H1 (cell line): ENCODE measurements at regions not wholly inside any gene's neighbourhood (a gene's known extent, or its start where the extent isn't known, plus 50 kb on each side); places are given as distances from the start of the nearest gene placed in this dataset.

Experiments
- CTCF ChIA-PET: fragments of 300-600 bp; sonication (Branson Sonifier 250); formaldehyde crosslinking; loops from one replicate; lab custom pipeline; 2021; ENCODE audit not compliant: partially characterized antibody; lab: Charles Lee
- POLR2A ChIA-PET: fragments of 300-600 bp; sonication (Branson Sonifier 250); formaldehyde crosslinking; loops from one replicate; lab custom pipeline; 2021; ENCODE audit warnings: inconsistent platforms; ENCODE audit not compliant: partially characterized antibody; lab: Charles Lee
- DNase-seq, 2 experiments: peaks; one replicate each; pipeline versions ENCODE4 v3.0.0 to v3.0.0-alpha.2; 2010 to 2022; ENCODE audit warnings: low spot score in 2 of 2, low read depth in 1 of 2, mixed read lengths in 1 of 2
- FAIRE-seq: peaks from 2 replicates; lab custom pipeline; 2011; peaks lifted over from hg19 to GRCh38; lab: Jason Lieb, UNC
- H2AFZ ChIP-seq: 2 replicates; pipeline ENCODE4 v1.8.1; 2012; ENCODE audit warnings: low read length, inconsistent platforms
- H2AK5ac ChIP-seq: 2 replicates; pipeline ENCODE4 v1.6.1; 2013; ENCODE audit warnings: low read depth, low read length
- H2BK120ac ChIP-seq: replicated peaks from 2 replicates; pipeline ENCODE3; 2013; ENCODE audit warnings: low read depth, low read length, inconsistent platforms
- H2BK12ac ChIP-seq: 2 replicates; pipeline ENCODE4 v1.6.1; 2013; ENCODE audit warnings: low read depth, low read length
- H2BK15ac ChIP-seq: 2 replicates; pipeline ENCODE4 v1.6.1; 2013; ENCODE audit warnings: low read length
- H2BK20ac ChIP-seq: 2 replicates; pipeline ENCODE4 v1.6.1; 2013; ENCODE audit warnings: low read length
- H2BK5ac ChIP-seq: 2 replicates; pipeline ENCODE4 v1.6.1; 2013; ENCODE audit warnings: low read depth, low read length
- H3K14ac ChIP-seq: 2 replicates; pipeline ENCODE4 v1.6.1; 2013; ENCODE audit warnings: inconsistent platforms; ENCODE audit not compliant: insufficient read length
- H3K18ac ChIP-seq: 2 replicates; pipeline ENCODE4 v1.6.1; 2013; ENCODE audit warnings: low read length; ENCODE audit errors: extremely low read depth
- H3K23ac ChIP-seq: 2 replicates; pipeline ENCODE4 v1.6.1; 2013; ENCODE audit warnings: inconsistent platforms; ENCODE audit not compliant: insufficient read length
- H3K23me2 ChIP-seq: 2 replicates; pipeline ENCODE4 v1.6.1; 2013; ENCODE audit warnings: low read depth, low read length
- H3K27ac ChIP-seq: 2 replicates; pipeline ENCODE4 v1.6.1; 2011; ENCODE audit warnings: low read depth, low read length, inconsistent platforms
- H3K27me3 ChIP-seq, 4 experiments: replicated peaks in 1 of 4; 1 replicate in 1 of 4; 2 replicates in 3 of 4; pipeline versions ENCODE4 v1.6.1 to v1.8.1; 2011 to 2013; ENCODE audit warnings: low read length in 3 of 4, mild to moderate bottlenecking in 3 of 4, inconsistent platforms in 2 of 4, mixed read lengths in 2 of 4, moderate library complexity in 1 of 4; ENCODE audit not compliant: control insufficient read depth in 3 of 4, insufficient read depth in 3 of 4; ENCODE audit errors: extremely low read depth in 1 of 4
- H3K36me3 ChIP-seq, 4 experiments: 2 replicates each; pipeline versions ENCODE4 v1.6.1 to v1.8.1; 2011 to 2013; ENCODE audit warnings: mild to moderate bottlenecking in 4 of 4, low read length in 3 of 4, moderate library complexity in 2 of 4, control low read depth in 1 of 4, inconsistent platforms in 1 of 4; ENCODE audit not compliant: insufficient read depth in 4 of 4, control insufficient read depth in 2 of 4
- H3K4ac ChIP-seq: replicated peaks from 2 replicates; pipeline ENCODE3; 2013; ENCODE audit warnings: low read length, low read depth, mixed read lengths, inconsistent platforms; ENCODE audit not compliant: insufficient read length
- H3K4me1 ChIP-seq, 4 experiments: replicated peaks in 1 of 4; 1 replicate in 1 of 4; 2 replicates in 3 of 4; pipeline versions ENCODE4 v1.6.1 to v1.8.1; 2011 to 2013; ENCODE audit warnings: low read length in 3 of 4, inconsistent platforms in 2 of 4, mixed read lengths in 1 of 4; ENCODE audit not compliant: insufficient read depth in 4 of 4, control insufficient read depth in 3 of 4
- H3K4me2 ChIP-seq, 2 experiments: 2 replicates each; pipeline versions ENCODE4 v1.6.1 to v1.8.1; 2011 to 2013; ENCODE audit warnings: low read depth in 2 of 2, low read length in 2 of 2, control low read depth in 1 of 2, inconsistent platforms in 1 of 2, mild to moderate bottlenecking in 1 of 2; ENCODE audit not compliant: insufficient read depth in 1 of 2
- H3K4me3 ChIP-seq, 4 experiments: fragments of 200-600, 300-600 bp in 1 of 4; sonication (generic), shearing (Covaris generic), sonication (Bioruptor Twin) in 1 of 4; 2 replicates each; pipeline versions ENCODE4 v1.5.1 to v1.8.1; 2011 to 2016; ENCODE audit warnings: low read length in 4 of 4, low read depth in 3 of 4, control low read depth in 2 of 4, inconsistent platforms in 2 of 4, mild to moderate bottlenecking in 2 of 4, mixed read lengths in 1 of 4, moderate library complexity in 1 of 4; ENCODE audit not compliant: insufficient read depth in 2 of 4; ENCODE audit errors: extremely low read depth in 1 of 4
- H3K56ac ChIP-seq: replicated peaks from 2 replicates; pipeline ENCODE3; 2013; ENCODE audit warnings: low read depth, mild to moderate bottlenecking, mixed read lengths, low read length, inconsistent platforms; ENCODE audit not compliant: insufficient read length
- H3K79me1 ChIP-seq: 2 replicates; pipeline ENCODE4 v1.6.1; 2013; ENCODE audit warnings: low read depth, low read length, control low read depth
- H3K79me2 ChIP-seq, 2 experiments: 2 replicates each; pipeline versions ENCODE4 v1.6.1 to v1.8.1; 2012 to 2013; ENCODE audit warnings: low read length in 2 of 2, mild to moderate bottlenecking in 2 of 2, inconsistent platforms in 1 of 2; ENCODE audit not compliant: insufficient read depth in 2 of 2, control insufficient read depth in 1 of 2
- H3K9ac ChIP-seq, 4 experiments: replicated peaks in 1 of 4; 1 replicate in 1 of 4; 2 replicates in 3 of 4; pipeline versions ENCODE4 v1.6.1 to v1.8.1; 2011 to 2013; ENCODE audit warnings: low read depth in 3 of 4, low read length in 3 of 4, control low read depth in 2 of 4, mild to moderate bottlenecking in 2 of 4, moderate library complexity in 2 of 4, inconsistent platforms in 1 of 4; ENCODE audit errors: extremely low read depth in 1 of 4
- H3K9me3 ChIP-seq, 2 experiments: 2 replicates each; pipeline versions ENCODE4 v1.6.1 to v1.8.1; 2012 to 2013; ENCODE audit warnings: mild to moderate bottlenecking in 2 of 2, moderate library complexity in 2 of 2, control low read depth in 1 of 2, inconsistent platforms in 1 of 2, low read depth in 1 of 2, low read length in 1 of 2, mixed read lengths in 1 of 2; ENCODE audit not compliant: insufficient read depth in 2 of 2
- H4K20me1 ChIP-seq, 2 experiments: replicated peaks in 1 of 2; 2 replicates each; pipeline versions ENCODE3 to v1.8.1; 2011 to 2013; ENCODE audit warnings: inconsistent platforms in 2 of 2, low read length in 2 of 2, mild to moderate bottlenecking in 1 of 2; ENCODE audit not compliant: insufficient read depth in 2 of 2, control insufficient read depth in 1 of 2
- H4K5ac ChIP-seq: 2 replicates; pipeline ENCODE4 v1.6.1; 2013; ENCODE audit warnings: low read length, low read depth, mixed read lengths, inconsistent platforms; ENCODE audit not compliant: insufficient read length
- H4K8ac ChIP-seq: 2 replicates; pipeline ENCODE4 v1.8.0; 2013; ENCODE audit warnings: mild to moderate bottlenecking, moderate library complexity, low read length, inconsistent platforms; ENCODE audit not compliant: insufficient read depth; ENCODE audit errors: extremely low read depth
- H4K91ac ChIP-seq: replicated peaks from 2 replicates; pipeline ENCODE3; 2013; ENCODE audit warnings: low read length, mixed read lengths, inconsistent platforms; ENCODE audit not compliant: insufficient read length
- CTBP2 ChIP-seq: IDR thresholded peaks from 2 replicates; pipeline ENCODE4 v1.7.0; 2011; ENCODE audit warnings: borderline replicate concordance, mild to moderate bottlenecking, moderate library complexity, mixed read lengths, low read length; ENCODE audit not compliant: insufficient read depth, insufficient read length
- CTCF ChIP-seq, 3 experiments: IDR thresholded peaks; 1 replicate in 2 of 3; 2 replicates in 1 of 3; pipeline versions ENCODE4 v1.5.1 to v1.6.1; 2011; ENCODE audit warnings: low read length in 3 of 3, mild to moderate bottlenecking in 3 of 3, inconsistent platforms in 2 of 3, low read depth in 1 of 3, moderate library complexity in 1 of 3; ENCODE audit not compliant: insufficient read depth in 1 of 3; ENCODE audit errors: control extremely low read depth in 1 of 3
- FOSL1 ChIP-seq: IDR thresholded peaks from 2 replicates; pipeline ENCODE4 v1.6.1; 2011; ENCODE audit warnings: mild to moderate bottlenecking, low read depth, low read length, moderate library complexity; ENCODE audit not compliant: insufficient read depth
- GABPA ChIP-seq: IDR thresholded peaks from 2 replicates; pipeline ENCODE4 v1.6.1; 2011; ENCODE audit warnings: mild to moderate bottlenecking, low read length, moderate library complexity, borderline replicate concordance; ENCODE audit not compliant: insufficient read depth
- GTF2F1 ChIP-seq: IDR thresholded peaks from 2 replicates; pipeline ENCODE4 v1.6.1; 2012; ENCODE audit warnings: low read depth, low read length, improper control_type of control experiment, borderline replicate concordance
- HDAC6 ChIP-seq: IDR thresholded peaks from one replicate; pipeline ENCODE4 v1.7.1; 2012; ENCODE audit warnings: low read depth, mild to moderate bottlenecking, inconsistent platforms, low read length, moderate library complexity
- JUND ChIP-seq: IDR thresholded peaks from 2 replicates; pipeline ENCODE4 v1.6.1; 2011; ENCODE audit warnings: mild to moderate bottlenecking, improper control_type of control experiment, low read length
- KDM5A ChIP-seq: fragments of 200-600 bp; IDR thresholded peaks from 2 replicates; pipeline ENCODE4 v1.7.1; 2012; ENCODE audit warnings: mild to moderate bottlenecking, low read length, inconsistent platforms, mixed read lengths
- RXRA ChIP-seq: IDR thresholded peaks from 2 replicates; pipeline ENCODE4 v1.6.1; 2011; ENCODE audit warnings: low read depth, mild to moderate bottlenecking, low read length, moderate library complexity; ENCODE audit not compliant: insufficient read depth
- SAP30 ChIP-seq: fragments of 300-600 bp; sonication (generic); IDR thresholded peaks from 2 replicates; pipeline ENCODE4 v1.7.1; 2012; ENCODE audit warnings: low read length, moderate library complexity, mild to moderate bottlenecking, inconsistent platforms; ENCODE audit not compliant: insufficient read depth, insufficient replicate concordance
- SP4 ChIP-seq: IDR thresholded peaks from 2 replicates; pipeline ENCODE4 v1.6.1; 2012; ENCODE audit warnings: low read length, inconsistent platforms
- TBP ChIP-seq: IDR thresholded peaks from 2 replicates; pipeline ENCODE4 v1.6.1; 2011; ENCODE audit warnings: low read depth, low read length, improper control_type of control experiment
- ZNF274 ChIP-seq: IDR thresholded peaks from 2 replicates; pipeline ENCODE4 v1.7.0; 2012; ENCODE audit warnings: low read length, borderline replicate concordance; ENCODE audit errors: extremely low read depth

- Histone ChIP-seq H3K27me3 (no peaks in the 10 kb centered on the region), H3K14ac (no peak overlapping the region), H3K4me3 (no peak overlapping the region), H2BK12ac (no peak overlapping the region), H3K79me1 (no peaks in the 10 kb centered on the region), H4K5ac (no peak overlapping the region), H3K4ac (no peak overlapping the region), H2BK20ac (no peak overlapping the region), H2BK5ac (no peak overlapping the region), H2AFZ (0 out of 2 replicates have a peak overlapping the region, but pooled peaks have one; percentile 32), H4K20me1 (no peaks in the 10 kb centered on the region), H4K8ac (no peak overlapping the region), H3K9ac (no peak overlapping the region), H3K56ac (no peak overlapping the region), H3K18ac (no peak overlapping the region; the same call in 1 of the 2 replicates), H2BK15ac (no peak overlapping the region), H2AK5ac (no peak overlapping the region), H3K27ac (no peak overlapping the region), H3K4me2 (no peak overlapping the region), H4K91ac (peak overlapping the region; percentile 42), H2BK120ac (no peak overlapping the region), H3K79me2 (no peaks in the 10 kb centered on the region), H3K23me2 (no peaks in the 10 kb centered on the region), H3K4me1 (no peaks in the 10 kb centered on the region), H3K23ac (no peak overlapping the region), H3K36me3 (no peaks in the 10 kb centered on the region), H3K9me3 (no peaks in the 10 kb centered on the region)
- ChIA-PET CTCF (interaction anchor here (1.5 to 1.6 kb wide), 2 partner anchors 16 to 18 kb away, joined by 3 read pairs; no protein-coding TSS in a partner anchor), POLR2A (no interaction called here)
- TF ChIP-seq SP4 (no peak), CTBP2 (no peak), CTCF (IDR thresholded peaks at IDR 0.05; ENCODE audit: control extremely low read depth in 1 of 3, insufficient read depth in 1 of 3, low read depth in 1 of 3, low read length in 3 of 3) (no peak), ZNF274 (no peak), GTF2F1 (no peak), TBP (no peak), FOSL1 (no peak), SAP30 (no peak), HDAC6 (no peak), JUND (no peak), GABPA (no peak), KDM5A (no peak), RXRA (no peak)
- DNase-seq (no peak), FAIRE-seq (no peak)
These were observed 202.0 kb downstream of the PCDH19 start for GRCh38 chrX:100208076-100208475.
